NCI-H345 treated with DMSO at 0.1 percent for 48 hours (cell line): ENCODE measurements at regions not wholly inside any gene's neighbourhood (a gene's known extent, or its start where the extent isn't known, plus 50 kb on each side); places are given as distances from the start of the nearest gene placed in this dataset.
"Not testable (repeated sequence)": the region's sequence is repeated elsewhere in the genome, so short reads cannot be mapped to it uniquely, and the experiment has no call there.

ENCODE experiments used
- DNase-seq: peaks from one replicate; lab custom pipeline; 2025; ENCODE audit not compliant: unreplicated experiment; lab: John Stamatoyannopoulos, UW

- no peak for DNase-seq
Measured at GRCh38 chr5:16304846-16305245, 125.3 kb upstream of the MARCHF11 start.

GRCh38 chr5:16296946-16297345 is 117.4 kb upstream of the MARCHF11 start:
- no peak for DNase-seq

GRCh38 chr5:16291894-16292293 is 112.3 kb upstream of the MARCHF11 start:
- DNase-seq: no peak

GRCh38 chr5:16291474-16291873 is 111.9 kb upstream of the MARCHF11 start:
- no peak for DNase-seq

- DNase-seq: no peak
Measured at GRCh38 chr5:16283791-16284190, 104.2 kb upstream of the MARCHF11 start.

GRCh38 chr5:16276859-16277258 is 97.3 kb upstream of the MARCHF11 start:
- not testable (repeated sequence) for DNase-seq

GRCh38 chr5:16271851-16272250 is 92.3 kb upstream of the MARCHF11 start:
- DNase-seq: peak; percentile 95

GRCh38 chr5:16265141-16265540 is 85.5 kb upstream of the MARCHF11 start:
- DNase-seq: no peak

GRCh38 chr5:16260000-16260399 is 80.4 kb upstream of the MARCHF11 start:
- no peak for DNase-seq

GRCh38 chr5:16253856-16254255 is 74.3 kb upstream of the MARCHF11 start:
- DNase-seq: no peak

- DNase-seq: no peak
Measured at GRCh38 chr5:16245956-16246355, 66.4 kb upstream of the MARCHF11 start.

- DNase-seq: no peak
Measured at GRCh38 chr5:16245249-16245648, 65.7 kb upstream of the MARCHF11 start.

- DNase-seq: no peak
Measured at GRCh38 chr5:16238018-16238417, 58.4 kb upstream of the MARCHF11 start.

- DNase-seq: no peak
Measured at GRCh38 chr5:16234598-16234997, 55.0 kb upstream of the MARCHF11 start.

GRCh38 chr5:16233730-16234129 is 54.1 kb upstream of the MARCHF11 start:
- no peak for DNase-seq

GRCh38 chr5:16229357-16229940 is 49.9 kb upstream of the MARCHF11 start:
- DNase-seq: no peak
